DND-41 (cell line): ENCODE measurements at regions not wholly inside any gene's neighbourhood (a gene's known extent, or its start where the extent isn't known, plus 50 kb on each side); places are given as distances from the start of the nearest gene placed in this dataset.

Experiments
- ATAC-seq: fragments of 200-7000 bp; cut with Tn5 transposase; 3 replicates; pipeline ENCODE4 v1.9.1; 2021; ENCODE audit warnings: low read depth; ENCODE audit not compliant: insufficient read depth
- DNase-seq: peaks from one replicate; pipeline ENCODE4 v3.0.0-alpha.2; 2020
- H2AFZ ChIP-seq: 2 replicates; pipeline ENCODE4 v1.6.0; 2012; ENCODE audit warnings: low read depth, low read length
- H3K27ac ChIP-seq: 2 replicates; pipeline ENCODE4 v1.5.1; 2012; ENCODE audit warnings: low read length, inconsistent platforms
- H3K27me3 ChIP-seq: fragments of 200-600 bp; sonication (generic); 2 replicates; pipeline ENCODE4 v1.6.0; 2012; ENCODE audit warnings: low read length, mild to moderate bottlenecking, inconsistent platforms; ENCODE audit not compliant: insufficient read depth, poor library complexity
- H3K36me3 ChIP-seq: 2 replicates; pipeline ENCODE4 v1.5.1; 2012; ENCODE audit warnings: low read length, inconsistent platforms; ENCODE audit not compliant: insufficient read depth
- H3K4me1 ChIP-seq: 2 replicates; pipeline ENCODE4 v1.5.1; 2012; ENCODE audit warnings: mild to moderate bottlenecking, low read length; ENCODE audit not compliant: insufficient read depth
- H3K4me2 ChIP-seq: 2 replicates; pipeline ENCODE4 v1.6.0; 2012; ENCODE audit warnings: mild to moderate bottlenecking, moderate library complexity, low read length, inconsistent platforms; ENCODE audit not compliant: insufficient read depth
- H3K4me3 ChIP-seq, 2 experiments: fragments of 200-600 bp in 1 of 2; shearing (Covaris generic) in 1 of 2; 2 replicates each; pipeline ENCODE4 v1.5.1; 2012 to 2016; ENCODE audit warnings: inconsistent platforms in 2 of 2, low read length in 2 of 2, mild to moderate bottlenecking in 2 of 2, low read depth in 1 of 2, moderate library complexity in 1 of 2
- H3K79me2 ChIP-seq: 2 replicates; pipeline ENCODE4 v1.6.0; 2012; ENCODE audit warnings: low read length, inconsistent platforms; ENCODE audit not compliant: insufficient read depth
- H3K9ac ChIP-seq: 2 replicates; pipeline ENCODE4 v1.6.0; 2012; ENCODE audit warnings: low read depth, mild to moderate bottlenecking, inconsistent platforms, low read length, moderate library complexity
- H3K9me3 ChIP-seq: 2 replicates; pipeline ENCODE4 v1.5.1; 2012; ENCODE audit warnings: low read length, moderate library complexity, mild to moderate bottlenecking, inconsistent platforms; ENCODE audit not compliant: insufficient read depth, severe bottlenecking
- H4K20me1 ChIP-seq: 2 replicates; pipeline ENCODE4 v1.6.0; 2012; ENCODE audit warnings: low read length; ENCODE audit not compliant: insufficient read depth
- EZH2 ChIP-seq: IDR thresholded peaks from 3 replicates; pipeline ENCODE4 v1.6.1; 2012; ENCODE audit warnings: borderline replicate concordance, low read depth, mild to moderate bottlenecking, moderate library complexity, low read length, inconsistent platforms; ENCODE audit not compliant: severe bottlenecking
- TF ChIP-seq, protein P1 (sequence below): IDR thresholded peaks from 2 replicates; pipeline ENCODE4 v1.5.1; 2012; ENCODE audit warnings: borderline replicate concordance, low read length, moderate library complexity, mild to moderate bottlenecking; ENCODE audit not compliant: poor library complexity, severe bottlenecking; ENCODE audit errors: extremely low read depth

DNA sequence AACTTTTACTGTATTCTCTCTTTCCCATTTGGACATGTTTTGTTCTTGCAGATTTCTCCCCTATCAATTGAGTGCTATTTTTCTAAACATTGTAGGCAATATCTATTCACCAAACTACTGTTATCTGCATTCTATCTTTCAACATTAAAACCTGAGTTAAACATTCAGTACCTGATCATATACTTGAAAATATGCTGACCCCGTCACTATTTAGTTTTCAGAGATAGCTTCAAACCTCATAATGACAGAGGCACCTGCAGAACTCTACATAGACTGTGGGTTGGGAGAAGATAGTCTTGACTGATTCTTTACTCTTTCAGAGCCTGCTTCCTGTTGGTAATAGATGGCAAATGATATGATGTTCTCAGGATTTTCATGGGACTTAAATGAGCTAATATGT lies 965.7 kb upstream of the GOT2 start:
- no peaks in the 10 kb centered on the region for H3K9me3 ChIP-seq
- H3K4me3 ChIP-seq: no peak overlapping the region
- H4K20me1 ChIP-seq: no peaks in the 10 kb centered on the region
- DNase-seq (no peak), ATAC-seq (no peak)
- H3K36me3 ChIP-seq: no peaks in the 10 kb centered on the region
- H3K79me2 ChIP-seq: no peaks in the 10 kb centered on the region
- TF ChIP-seq EZH2: no peak
- TF ChIP-seq, protein P1, sequence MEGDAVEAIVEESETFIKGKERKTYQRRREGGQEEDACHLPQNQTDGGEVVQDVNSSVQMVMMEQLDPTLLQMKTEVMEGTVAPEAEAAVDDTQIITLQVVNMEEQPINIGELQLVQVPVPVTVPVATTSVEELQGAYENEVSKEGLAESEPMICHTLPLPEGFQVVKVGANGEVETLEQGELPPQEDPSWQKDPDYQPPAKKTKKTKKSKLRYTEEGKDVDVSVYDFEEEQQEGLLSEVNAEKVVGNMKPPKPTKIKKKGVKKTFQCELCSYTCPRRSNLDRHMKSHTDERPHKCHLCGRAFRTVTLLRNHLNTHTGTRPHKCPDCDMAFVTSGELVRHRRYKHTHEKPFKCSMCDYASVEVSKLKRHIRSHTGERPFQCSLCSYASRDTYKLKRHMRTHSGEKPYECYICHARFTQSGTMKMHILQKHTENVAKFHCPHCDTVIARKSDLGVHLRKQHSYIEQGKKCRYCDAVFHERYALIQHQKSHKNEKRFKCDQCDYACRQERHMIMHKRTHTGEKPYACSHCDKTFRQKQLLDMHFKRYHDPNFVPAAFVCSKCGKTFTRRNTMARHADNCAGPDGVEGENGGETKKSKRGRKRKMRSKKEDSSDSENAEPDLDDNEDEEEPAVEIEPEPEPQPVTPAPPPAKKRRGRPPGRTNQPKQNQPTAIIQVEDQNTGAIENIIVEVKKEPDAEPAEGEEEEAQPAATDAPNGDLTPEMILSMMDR: no peak
- no peak overlapping the region for H3K9ac ChIP-seq
- no peak overlapping the region for H3K27ac ChIP-seq
- no peaks in the 10 kb centered on the region for H3K27me3 ChIP-seq
- H2AFZ ChIP-seq: no peak overlapping the region
- no peaks in the 10 kb centered on the region for H3K4me1 ChIP-seq
- H3K4me2 ChIP-seq: no peak overlapping the region

DNA sequence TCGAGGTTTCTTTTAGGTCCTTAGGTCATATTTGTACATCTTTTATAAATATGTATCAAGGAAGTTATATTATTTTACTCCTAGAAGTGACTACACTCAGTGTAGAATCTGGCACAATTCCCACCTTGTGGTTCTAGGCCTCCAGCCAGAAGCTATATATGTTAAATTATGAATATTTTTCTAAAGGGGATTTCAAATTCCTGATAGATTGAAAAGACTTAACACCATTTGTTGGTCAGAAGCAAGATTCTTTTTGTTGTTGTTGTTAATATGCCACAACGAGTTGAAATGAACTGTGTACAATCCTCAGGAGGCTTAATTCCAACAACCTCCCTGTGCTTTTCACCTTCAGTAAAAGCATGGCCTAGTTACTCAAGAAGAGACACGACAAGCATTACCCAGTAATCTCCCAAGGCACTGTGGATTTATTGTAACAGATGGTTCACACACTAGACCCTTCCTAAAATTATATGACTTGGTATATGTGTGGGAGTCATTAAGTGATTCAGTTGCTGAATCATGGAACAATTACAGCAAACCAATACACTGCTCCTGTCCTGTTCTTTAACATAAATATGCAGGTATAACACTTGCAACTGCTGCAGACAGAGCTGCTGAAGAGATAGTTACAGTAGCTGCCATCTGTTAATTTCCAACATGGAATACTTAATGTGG lies 964.4 kb upstream of the GOT2 start:
- DNase-seq: no peak
- TF ChIP-seq, protein P1: no peak
- no peak for TF ChIP-seq EZH2

DNA sequence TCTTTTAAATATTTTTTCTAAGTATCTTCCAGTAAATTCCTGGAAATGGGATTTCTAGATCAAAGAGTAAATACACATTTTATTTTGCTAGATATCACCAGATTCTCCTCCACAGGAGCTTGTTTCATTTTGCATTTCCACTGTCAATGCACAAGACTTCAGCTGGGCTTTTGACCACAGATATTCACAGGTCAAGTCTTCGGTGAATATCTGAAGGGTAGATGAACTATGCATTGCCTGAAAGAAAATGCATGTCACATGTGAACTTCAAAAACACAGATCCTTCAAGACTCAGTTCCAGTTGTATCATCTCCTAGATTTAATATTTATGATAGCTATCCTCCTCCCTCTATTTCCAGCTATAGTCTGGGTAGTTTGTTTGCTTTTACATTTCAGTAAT lies 963.6 kb upstream of the GOT2 start:
- Histone ChIP-seq H3K36me3 (no peaks in the 10 kb centered on the region), H3K4me1 (no peaks in the 10 kb centered on the region), H3K9ac (no peak overlapping the region), H3K9me3 (no peaks in the 10 kb centered on the region), H4K20me1 (no peaks in the 10 kb centered on the region), H3K27me3 (no peaks in the 10 kb centered on the region), H3K79me2 (no peaks in the 10 kb centered on the region), H2AFZ (no peak overlapping the region), H3K4me3 (no peak overlapping the region), H3K4me2 (no peak overlapping the region), H3K27ac (no peak overlapping the region)
- ATAC-seq: no peak
- DNase-seq: no peak
- TF ChIP-seq EZH2: no peak
- TF ChIP-seq, protein P1: no peak

More for the DNA sequence above, 964.4 kb upstream of the GOT2 start:
- no peaks in the 10 kb centered on the region for H3K79me2 ChIP-seq
- H3K9me3 ChIP-seq: no peaks in the 10 kb centered on the region
- no peaks in the 10 kb centered on the region for H4K20me1 ChIP-seq
- no peak overlapping the region for H3K9ac ChIP-seq
- no peaks in the 10 kb centered on the region for H3K4me1 ChIP-seq
- no peak overlapping the region for H2AFZ ChIP-seq
- no peak overlapping the region for H3K4me3 ChIP-seq
- ATAC-seq: no peak
- H3K27ac ChIP-seq: no peak overlapping the region
- no peak overlapping the region for H3K4me2 ChIP-seq
- no peaks in the 10 kb centered on the region for H3K27me3 ChIP-seq
- no peaks in the 10 kb centered on the region for H3K36me3 ChIP-seq

DNA sequence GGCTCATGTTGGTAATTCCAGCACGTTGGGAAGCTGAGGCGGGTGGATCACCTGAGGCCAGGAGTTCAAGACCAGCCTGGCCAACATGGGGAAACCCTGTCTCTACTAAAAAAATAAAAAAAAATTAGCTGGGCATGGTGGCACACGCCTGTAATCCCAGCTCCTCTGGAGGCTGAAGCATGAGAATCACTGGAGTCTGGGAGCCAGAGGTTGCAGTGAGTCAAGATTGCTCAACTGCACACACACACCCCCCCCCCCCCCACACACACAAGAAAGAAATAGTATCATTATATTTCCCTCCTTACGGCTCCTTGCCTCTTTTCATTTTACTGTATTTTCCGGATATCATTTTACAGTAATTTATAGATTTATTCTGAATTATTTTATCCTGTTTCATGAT lies 963.1 kb upstream of the GOT2 start:
- H3K27ac ChIP-seq: no peak overlapping the region
- H3K4me3 ChIP-seq: no peak overlapping the region
- H3K79me2 ChIP-seq: no peaks in the 10 kb centered on the region
- no peaks in the 10 kb centered on the region for H3K9me3 ChIP-seq
- no peak overlapping the region for H2AFZ ChIP-seq
- no peaks in the 10 kb centered on the region for H3K36me3 ChIP-seq
- H3K9ac ChIP-seq: no peak overlapping the region
- H3K4me2 ChIP-seq: no peak overlapping the region
- ATAC-seq: no peak
- no peaks in the 10 kb centered on the region for H3K4me1 ChIP-seq
- no peak for DNase-seq
- no peaks in the 10 kb centered on the region for H3K27me3 ChIP-seq
- TF ChIP-seq EZH2: no peak
- TF ChIP-seq, protein P1: no peak
- no peaks in the 10 kb centered on the region for H4K20me1 ChIP-seq
